NCI-H1694 (cell line): ENCODE measurements at regions not wholly inside any gene's neighbourhood (a gene's known extent, or its start where the extent isn't known, plus 50 kb on each side); places are given as distances from the start of the nearest gene placed in this dataset.

Experiments
- DNase-seq: peaks from one replicate; lab custom pipeline; 2025; lab: John Stamatoyannopoulos, UW

GRCh38 chrX:20521222-20521621 is 254.5 kb upstream of the RPS6KA3 start:
- DNase-seq: no peak

DNA sequence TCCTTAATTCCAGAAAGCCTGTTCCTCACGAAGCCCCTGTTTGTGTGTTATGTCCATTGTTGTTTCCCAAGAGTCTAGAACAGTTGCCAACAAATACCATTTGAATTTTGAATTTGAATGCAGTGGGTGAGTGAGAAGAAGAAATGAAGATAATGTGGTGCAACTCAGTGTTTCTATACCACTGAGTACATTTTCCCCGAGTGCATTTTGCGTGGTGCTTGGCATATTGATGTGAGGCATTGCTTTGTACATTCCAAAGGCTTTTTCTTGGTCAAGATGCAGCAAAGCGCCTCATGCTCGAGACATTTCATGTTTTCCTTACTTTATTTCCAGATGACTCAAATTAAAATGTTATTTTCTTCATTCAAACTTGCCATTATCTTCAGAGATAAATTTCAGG is 253.1 kb upstream of the RPS6KA3 start:
- no peak for DNase-seq

DNA sequence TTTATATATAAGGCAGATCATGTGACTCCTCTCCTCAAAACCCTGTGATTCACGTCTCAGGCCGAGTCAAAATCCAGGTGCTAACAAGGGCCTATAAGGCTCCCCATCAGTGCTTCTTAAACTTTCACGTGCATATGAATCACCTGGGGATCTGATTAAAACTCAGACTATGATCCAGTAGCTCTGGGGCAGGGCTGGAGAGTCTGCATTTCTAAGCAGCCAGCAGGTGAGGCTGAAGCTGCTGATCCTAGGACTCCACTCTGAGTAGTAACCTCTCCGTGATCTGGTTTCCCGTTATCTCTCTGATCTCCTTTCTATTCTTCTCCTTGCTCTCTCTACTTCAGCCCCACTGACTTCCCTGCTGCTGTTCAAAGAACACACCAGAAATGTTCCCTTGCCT is 252.4 kb upstream of the RPS6KA3 start:
- no peak for DNase-seq

- DNase-seq: peak; percentile 34
Measured at GRCh38 chrX:20517565-20517964, 250.9 kb upstream of the RPS6KA3 start.

DNA sequence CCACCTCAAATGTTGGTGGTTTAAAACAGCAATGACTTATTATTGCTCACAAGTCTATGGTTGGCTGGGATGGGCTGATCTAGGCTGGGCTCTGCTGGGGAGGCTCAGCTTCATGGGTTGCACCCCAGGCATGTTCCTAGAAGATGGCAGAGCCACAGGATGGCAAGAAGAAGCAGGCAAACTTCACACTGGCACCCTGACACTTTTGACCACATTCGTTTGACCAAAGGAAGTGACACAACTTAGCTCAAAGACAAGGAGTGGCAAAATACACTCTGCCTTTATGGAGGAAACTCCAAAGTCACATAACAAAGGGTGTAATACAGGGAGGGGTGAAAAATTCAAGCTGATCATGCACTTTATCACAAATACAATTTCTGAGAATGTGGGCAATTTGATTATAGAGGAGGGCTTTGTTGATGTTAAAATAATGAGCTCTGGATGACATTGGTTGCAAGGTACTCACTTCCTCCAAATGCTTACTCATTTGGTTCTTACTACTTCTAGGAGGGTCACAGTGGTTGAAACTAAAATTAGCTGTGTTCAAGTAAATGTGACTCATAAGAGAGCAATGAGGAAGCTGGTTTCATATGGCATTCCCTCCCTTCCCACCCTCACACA is 249.2 kb upstream of the RPS6KA3 start:
- no peak for DNase-seq

- no peak for DNase-seq
Measured at GRCh38 chrX:20514358-20514757, 247.6 kb upstream of the RPS6KA3 start.

DNA sequence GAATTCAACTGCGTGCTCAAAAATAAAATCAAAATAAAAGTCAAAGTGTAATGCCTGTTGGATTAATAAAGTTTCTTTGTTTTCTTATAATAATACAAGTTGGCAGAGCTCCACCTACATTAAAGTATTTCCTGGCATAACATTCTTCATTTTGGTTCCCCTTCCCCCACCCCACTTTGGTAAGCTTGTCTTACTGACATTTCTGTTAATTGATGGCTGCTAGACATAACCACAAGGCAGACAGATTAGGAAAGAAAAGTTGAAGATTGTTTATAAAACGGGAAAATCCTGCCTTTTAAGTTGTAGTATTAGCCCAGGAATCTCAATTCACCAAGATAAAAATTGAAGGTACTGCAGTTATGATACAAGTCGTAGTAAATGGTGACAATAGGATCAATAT is 246.5 kb upstream of the RPS6KA3 start:
- DNase-seq: no peak

DNA sequence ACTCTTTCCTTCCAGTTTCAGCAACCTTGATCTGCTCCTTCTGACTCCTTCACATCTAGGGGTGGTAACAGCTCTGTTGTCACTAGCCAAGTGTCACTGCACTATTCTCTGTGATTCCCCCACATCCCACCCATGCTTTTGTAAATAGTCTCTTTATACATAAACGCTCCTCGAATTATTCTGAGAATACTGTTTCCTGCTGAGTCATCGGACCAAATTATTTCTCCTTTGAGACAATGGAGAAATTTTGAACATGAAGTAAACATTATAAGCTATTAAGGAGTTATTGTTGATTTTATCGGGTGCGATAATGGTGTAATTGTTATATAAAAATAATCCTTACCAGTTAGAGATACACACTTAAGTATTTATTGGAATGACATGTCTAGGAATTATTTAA is 245.1 kb upstream of the RPS6KA3 start:
- no peak for DNase-seq

GRCh38 chrX:20507901-20508620 is 241.4 kb upstream of the RPS6KA3 start:
- DNase-seq: no peak

GRCh38 chrX:20506739-20507138 is 240.0 kb upstream of the RPS6KA3 start:
- DNase-seq: no peak

- no peak for DNase-seq
Measured at GRCh38 chrX:20500949-20501348, 234.2 kb upstream of the RPS6KA3 start.

DNA sequence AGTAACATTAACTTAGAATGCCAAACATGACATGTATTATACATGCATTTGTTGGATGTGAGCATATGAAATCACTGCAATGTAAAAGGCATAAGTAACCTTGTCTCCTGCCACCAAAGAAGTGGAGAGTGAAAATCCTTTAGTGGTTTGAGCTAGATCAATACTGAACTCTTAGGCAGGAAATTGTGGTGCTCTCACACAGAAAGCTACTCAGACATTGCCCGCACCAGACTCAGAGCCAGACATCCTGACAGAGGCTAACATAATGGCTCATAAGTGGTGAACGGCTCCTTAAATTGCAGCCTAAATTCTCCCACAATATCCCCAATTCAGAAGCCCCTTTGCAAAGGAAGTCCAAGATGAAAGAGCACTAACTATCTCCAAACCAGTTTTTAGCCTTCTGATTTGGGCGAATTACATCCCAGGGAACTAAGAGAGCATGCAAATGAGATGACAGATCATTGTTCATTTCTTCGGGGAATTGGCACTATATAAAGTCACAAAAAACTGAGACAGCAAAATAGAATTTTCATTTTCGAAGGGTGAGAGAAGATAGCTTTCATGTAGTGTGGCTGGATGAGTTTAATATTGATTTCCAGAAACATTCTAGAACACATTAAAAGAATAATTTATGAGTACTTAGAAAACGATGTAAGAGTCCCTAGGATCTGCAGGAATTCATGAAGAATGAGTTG is 233.6 kb upstream of the RPS6KA3 start:
- no peak for DNase-seq

DNA sequence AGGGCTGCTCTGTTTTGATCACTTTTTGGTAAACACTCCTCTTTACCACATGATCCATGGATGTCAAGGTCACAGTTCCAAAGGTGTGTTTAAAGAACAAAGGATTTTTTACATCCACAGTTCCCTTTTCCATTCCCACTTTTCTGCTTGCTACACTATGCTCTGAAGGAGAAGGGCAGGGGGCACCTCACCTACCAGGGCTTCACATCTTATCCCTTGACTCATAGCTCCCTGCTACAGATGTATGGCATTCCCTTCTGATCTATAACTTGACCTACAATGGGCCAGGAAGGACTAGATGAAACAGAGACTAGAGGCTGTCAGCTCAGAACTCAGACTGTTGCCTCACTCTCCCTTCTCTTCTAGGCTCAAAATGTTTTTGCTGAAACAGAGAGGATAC is 233.1 kb upstream of the RPS6KA3 start:
- no peak for DNase-seq

GRCh38 chrX:20498851-20499635 is 232.3 kb upstream of the RPS6KA3 start:
- no peak for DNase-seq

GRCh38 chrX:20495575-20495974 is 228.9 kb upstream of the RPS6KA3 start:
- no peak for DNase-seq

- no peak for DNase-seq
Measured at GRCh38 chrX:20488473-20488872, 221.8 kb upstream of the RPS6KA3 start.

DNA sequence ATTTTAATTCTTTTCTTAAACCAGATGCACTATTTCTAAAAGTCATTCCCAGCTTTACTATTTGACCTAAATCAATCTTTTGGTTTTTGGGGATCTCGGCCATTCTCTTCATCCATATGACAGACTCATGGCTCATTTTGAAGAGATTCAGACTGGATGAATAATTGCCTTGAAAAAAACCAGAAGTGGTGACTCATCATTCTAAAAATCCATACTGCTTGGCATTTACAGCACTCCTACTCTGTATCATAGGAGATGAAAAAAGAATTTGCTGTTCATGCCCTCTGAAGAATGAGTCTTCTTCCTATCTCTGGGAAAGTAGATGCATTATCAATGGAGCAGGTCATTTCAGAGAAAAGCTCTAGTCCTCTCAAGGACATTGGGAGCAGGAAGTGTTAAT is 220.5 kb upstream of the RPS6KA3 start:
- no peak for DNase-seq

- DNase-seq: no peak
Measured at GRCh38 chrX:20481632-20482031, 214.9 kb upstream of the RPS6KA3 start.

DNA sequence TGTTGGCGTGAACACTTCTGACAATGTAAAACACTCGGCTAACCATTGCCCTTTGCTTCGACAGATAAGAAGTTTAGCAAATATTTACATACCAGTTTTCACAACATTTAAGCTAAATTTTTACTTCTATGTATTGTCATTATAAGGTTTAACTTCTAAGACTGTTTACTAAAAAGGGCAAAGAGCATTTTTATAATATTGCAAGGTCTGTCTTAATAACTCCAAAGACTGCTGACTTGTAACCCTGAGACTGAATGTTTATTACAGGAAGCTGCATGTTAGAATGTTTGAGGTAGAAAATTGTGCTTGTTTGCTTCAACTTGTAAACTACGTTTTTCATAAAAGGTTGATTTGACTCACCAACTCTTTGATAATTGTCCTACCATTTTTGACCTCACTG is 213.2 kb upstream of the RPS6KA3 start:
- no peak for DNase-seq

- no peak for DNase-seq
Measured at GRCh38 chrX:20479048-20479447, 212.3 kb upstream of the RPS6KA3 start.

DNA sequence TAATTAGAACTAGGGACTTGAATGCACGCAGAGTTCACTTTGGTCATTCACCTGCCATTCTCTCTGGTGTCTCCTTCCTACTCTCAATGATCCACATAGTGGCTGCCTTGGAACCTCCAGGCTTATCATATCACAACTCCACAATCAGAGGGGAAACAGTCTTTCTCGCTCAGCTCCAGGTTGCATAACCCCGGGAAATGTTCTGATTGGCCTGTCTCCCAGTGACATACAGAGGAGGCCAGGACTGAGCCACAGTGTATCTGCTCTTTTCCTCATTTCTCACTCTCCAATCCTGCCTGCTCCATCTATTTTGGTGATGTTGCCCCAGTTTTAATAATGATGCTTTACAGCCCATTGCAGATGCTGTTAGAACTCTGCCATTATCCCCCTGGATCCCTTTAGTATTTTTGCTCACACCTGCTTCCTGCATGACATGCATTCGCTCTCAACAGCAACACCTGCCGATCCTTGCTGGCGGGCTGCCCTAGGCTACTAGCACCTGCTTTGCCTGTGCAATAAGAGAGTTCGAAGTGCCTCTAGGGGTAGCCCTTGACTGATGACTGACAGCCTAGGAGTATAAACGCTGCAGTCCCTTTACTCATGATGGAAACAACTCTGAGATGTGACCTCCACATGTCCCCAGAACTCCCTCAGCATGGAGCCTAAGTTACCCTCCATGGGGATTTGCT is 211.3 kb upstream of the RPS6KA3 start:
- DNase-seq: no peak

DNA sequence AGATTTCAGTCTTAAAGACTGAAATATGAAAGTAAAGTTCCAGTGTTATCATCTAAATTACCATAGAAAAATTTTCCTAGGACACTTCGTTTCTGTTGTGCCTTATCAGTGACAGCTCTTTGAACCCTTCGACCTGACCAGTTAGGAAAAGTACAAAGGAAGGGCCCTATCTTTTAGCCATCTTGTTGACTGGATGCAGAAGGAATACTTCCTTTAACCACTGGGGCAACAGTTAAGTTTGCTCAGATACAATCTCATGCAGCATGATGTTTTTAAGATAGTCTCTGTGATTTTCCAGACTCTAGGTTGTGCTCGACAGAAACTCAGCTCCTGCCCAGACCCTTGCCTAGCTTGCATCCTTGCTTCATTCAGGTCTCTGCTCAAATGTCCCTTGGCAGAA is 210.5 kb upstream of the RPS6KA3 start:
- DNase-seq: no peak
